ENCODE measurements at regions not wholly inside any gene's neighbourhood (a gene's known extent, or its start where the extent isn't known, plus 50 kb on each side); places are given as distances from the start of the nearest gene placed in this dataset.

DNA sequence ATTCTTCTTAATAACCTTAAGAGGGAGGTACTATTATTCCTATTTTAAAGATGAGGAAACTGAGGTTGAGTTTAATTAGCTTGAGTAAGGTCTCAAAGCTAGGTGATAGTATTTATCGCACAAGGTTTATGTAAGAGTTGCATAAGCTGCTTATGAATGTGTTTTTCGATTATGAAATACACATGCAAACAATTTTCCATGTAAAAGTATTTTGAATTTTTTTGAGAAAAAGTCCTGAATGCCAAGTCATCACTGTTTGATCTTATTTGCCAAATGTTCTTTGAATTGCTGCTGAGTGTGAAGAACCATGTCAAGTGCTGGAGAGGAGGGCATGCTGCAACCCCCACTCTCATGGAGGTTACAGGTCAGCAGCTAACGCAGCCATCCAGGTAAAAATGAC is 174.4 kb downstream of the CARTPT start:
- no peaks in the 10 kb centered on the region for H3K4me1 Mint-ChIP-seq (ENCODE audit: low read depth)
- peaks cover 30% of the 10 kb centered on the region for H3K27me3 Mint-ChIP-seq
- H3K4me3 Mint-ChIP-seq = no peak overlapping the region
- H3K36me3 Mint-ChIP-seq (ENCODE audit: low read depth) = no peaks in the 10 kb centered on the region
- no peak overlapping the region for H3K27ac Mint-ChIP-seq
- no peak for DNase-seq
- H3K9me3 Mint-ChIP-seq = no peaks in the 10 kb centered on the region

DNA sequence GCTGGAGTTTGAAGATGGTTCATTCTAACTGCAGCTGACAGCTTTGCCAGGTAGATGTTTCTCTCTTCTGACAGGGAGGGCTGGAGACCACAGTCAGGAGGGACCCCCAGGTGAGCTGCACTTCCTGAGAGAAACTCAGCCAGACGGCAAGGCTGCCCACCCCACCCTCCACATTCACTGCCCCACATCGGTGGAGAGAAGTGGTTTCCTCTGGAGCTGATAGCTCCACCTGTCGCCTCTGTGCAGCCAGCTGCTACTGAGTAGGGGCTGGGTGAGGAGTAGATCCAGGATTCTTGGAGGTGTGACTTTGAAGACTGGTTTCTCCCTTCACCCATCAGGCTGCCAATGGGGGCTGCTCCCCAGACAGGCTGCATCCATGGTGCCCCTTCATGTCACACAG is 175.0 kb downstream of the CARTPT start:
- Mint-ChIP-seq H3K27ac (no peak overlapping the region), H3K9me3 (no peaks in the 10 kb centered on the region), H3K36me3 (ENCODE audit: low read depth) (no peaks in the 10 kb centered on the region), H3K27me3 (peaks cover 30% of the 10 kb centered on the region), H3K4me3 (no peak overlapping the region), H3K4me1 (ENCODE audit: low read depth) (no peaks in the 10 kb centered on the region)
- DNase-seq = no peak

DNA sequence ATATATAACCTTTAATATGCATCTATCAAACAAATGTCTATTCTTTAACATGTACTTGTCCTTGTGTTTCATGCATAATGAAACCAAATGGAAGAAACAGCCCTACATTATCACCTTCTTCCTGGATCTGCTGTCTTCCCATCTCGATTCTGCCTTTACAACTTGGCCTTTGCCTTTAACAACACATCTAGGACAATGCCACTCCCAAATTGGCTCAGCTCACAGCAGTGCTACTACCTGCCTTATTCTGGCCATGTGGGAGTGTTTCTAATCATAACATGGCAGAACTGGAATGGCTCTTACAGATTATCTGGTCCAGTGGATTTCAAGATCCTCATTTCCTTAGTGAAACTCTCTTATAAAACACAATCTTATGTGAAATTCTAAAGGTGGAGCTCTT is 176.5 kb downstream of the CARTPT start:
- DNase-seq = no peak
- Mint-ChIP-seq H3K36me3 (ENCODE audit: low read depth) (no peaks in the 10 kb centered on the region), H3K9me3 (no peaks in the 10 kb centered on the region), H3K27ac (no peak overlapping the region), H3K27me3 (peaks cover 23% of the 10 kb centered on the region), H3K4me3 (no peak overlapping the region), H3K4me1 (ENCODE audit: low read depth) (no peaks in the 10 kb centered on the region)

DNA sequence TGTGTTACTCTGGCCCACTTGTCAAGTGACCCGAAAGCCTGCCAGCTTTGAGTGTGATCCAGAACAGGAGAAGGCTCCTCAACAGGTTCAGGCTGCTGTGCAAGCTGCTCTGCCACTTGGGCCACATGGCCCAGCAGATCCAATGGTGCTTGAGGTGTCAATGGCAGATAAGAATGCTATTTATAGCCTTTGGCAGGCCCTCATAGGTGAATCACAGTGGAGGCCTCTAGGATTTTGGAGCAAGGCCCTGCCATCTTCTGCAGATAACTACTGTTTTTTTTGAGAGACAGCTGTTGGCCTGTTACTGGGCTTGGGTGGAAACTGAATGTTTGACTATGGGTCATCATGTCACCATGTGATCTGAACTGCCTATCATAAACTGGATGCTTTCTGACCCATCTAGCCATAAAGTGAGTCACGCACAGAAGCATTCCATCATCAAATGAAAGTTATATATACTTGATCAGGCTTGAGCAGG is 180.8 kb downstream of the CARTPT start:
- H3K27ac Mint-ChIP-seq = no peak overlapping the region

DNA sequence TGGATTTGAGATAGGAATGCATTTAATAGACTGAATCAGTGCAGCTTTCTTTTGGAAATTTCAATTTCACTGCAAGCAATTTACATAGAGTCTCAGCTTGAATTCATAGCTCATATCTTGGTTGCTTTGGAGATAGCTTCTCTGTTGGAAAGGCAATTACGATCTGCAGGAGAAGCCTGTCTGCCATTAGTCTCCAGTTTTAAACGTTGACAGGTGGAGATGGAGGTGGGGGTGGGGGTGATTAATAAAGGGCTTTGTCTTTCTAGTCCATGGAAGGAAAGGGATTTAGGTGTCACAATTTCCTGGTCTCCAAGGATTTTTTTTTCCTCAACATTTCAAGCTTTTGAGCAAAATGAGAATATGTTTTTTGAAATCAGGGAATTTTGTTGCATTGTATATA is 184.7 kb downstream of the CARTPT start:
- Mint-ChIP-seq H3K4me3 (no peak overlapping the region), H3K4me1 (ENCODE audit: low read depth) (no peaks in the 10 kb centered on the region), H3K27ac (no peak overlapping the region), H3K36me3 (ENCODE audit: low read depth) (no peaks in the 10 kb centered on the region), H3K9me3 (no peaks in the 10 kb centered on the region), H3K27me3 (peaks cover 32% of the 10 kb centered on the region)
- DNase-seq = no peak

More for the DNA sequence above, 180.8 kb downstream of the CARTPT start:
- Mint-ChIP-seq H3K9me3 (no peaks in the 10 kb centered on the region), H3K36me3 (ENCODE audit: low read depth) (no peaks in the 10 kb centered on the region), H3K27me3 (peaks cover 14% of the 10 kb centered on the region), H3K4me1 (ENCODE audit: low read depth) (no peaks in the 10 kb centered on the region), H3K4me3 (no peak overlapping the region)
- DNase-seq = no peak

DNA sequence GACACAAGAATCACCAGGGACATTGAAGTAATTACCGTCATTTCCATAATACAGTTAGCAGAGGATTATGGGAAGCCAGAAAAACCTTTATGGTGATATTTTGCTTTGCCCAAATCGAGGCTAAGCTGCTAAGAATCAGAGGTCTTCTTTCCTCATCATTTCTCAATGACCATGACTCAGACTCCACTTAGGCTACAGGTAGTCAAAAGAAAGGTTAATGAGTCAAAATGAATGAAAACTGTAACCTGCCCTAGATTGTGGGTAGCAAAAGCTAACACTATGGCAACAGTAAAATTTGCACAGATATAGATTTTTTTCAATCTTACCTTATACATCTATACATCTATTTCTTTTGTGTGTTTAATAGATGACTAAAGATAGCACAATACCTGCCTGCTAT is 185.8 kb downstream of the CARTPT start:
- Mint-ChIP-seq H3K27me3 (peaks cover 32% of the 10 kb centered on the region), H3K4me1 (ENCODE audit: low read depth) (no peaks in the 10 kb centered on the region), H3K27ac (no peak overlapping the region), H3K36me3 (ENCODE audit: low read depth) (no peaks in the 10 kb centered on the region), H3K9me3 (no peaks in the 10 kb centered on the region), H3K4me3 (no peak overlapping the region)
- DNase-seq = no peak

DNA sequence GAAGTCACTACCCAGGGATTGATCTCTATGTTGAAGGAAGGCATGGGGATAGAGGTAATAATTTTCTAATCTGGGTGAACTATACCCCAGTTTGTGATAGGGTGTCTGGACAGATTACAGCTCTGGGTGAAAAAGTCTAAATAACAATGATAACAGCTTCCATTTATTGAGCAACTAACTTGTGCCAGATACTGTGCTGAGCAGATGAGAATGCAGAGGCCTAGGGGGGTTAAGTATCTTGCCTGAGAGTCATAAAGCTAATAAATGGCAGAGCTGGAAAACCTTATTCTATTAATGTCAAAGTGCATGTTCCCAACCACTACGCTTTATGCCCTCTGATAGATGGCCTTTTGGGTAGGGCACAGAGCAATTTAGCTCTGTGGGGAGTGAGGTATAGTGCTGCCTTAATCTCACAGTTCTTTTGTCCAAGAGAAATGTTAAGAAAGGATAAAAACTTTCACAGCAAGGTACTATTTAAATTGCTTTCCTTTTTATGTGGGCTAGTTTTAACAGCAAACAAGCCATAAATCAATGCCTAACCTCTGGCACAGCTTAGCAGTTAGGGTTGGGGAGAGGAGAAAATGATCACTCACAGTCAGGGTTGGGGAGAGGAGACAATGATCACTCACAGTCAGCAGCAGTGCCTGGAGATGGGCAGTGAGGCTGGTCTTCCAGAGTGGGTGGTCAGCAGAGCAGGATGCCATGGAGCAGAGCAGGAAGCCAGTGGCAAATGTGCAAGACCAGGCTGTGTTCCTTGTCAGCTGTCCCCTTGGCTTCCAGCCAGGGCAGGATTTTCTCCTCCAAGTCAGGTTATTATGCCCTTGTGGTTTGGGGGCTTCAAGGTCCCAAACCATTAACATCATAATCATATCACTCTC is 187.0 kb downstream of the CARTPT start:
- no peak for DNase-seq
- H3K9me3 Mint-ChIP-seq = no peaks in the 10 kb centered on the region
- H3K4me3 Mint-ChIP-seq = no peak overlapping the region
- H3K36me3 Mint-ChIP-seq (ENCODE audit: low read depth) = no peaks in the 10 kb centered on the region
- peaks cover 29% of the 10 kb centered on the region for H3K27me3 Mint-ChIP-seq
- H3K27ac Mint-ChIP-seq = no peak overlapping the region
- no peaks in the 10 kb centered on the region for H3K4me1 Mint-ChIP-seq (ENCODE audit: low read depth)

DNA sequence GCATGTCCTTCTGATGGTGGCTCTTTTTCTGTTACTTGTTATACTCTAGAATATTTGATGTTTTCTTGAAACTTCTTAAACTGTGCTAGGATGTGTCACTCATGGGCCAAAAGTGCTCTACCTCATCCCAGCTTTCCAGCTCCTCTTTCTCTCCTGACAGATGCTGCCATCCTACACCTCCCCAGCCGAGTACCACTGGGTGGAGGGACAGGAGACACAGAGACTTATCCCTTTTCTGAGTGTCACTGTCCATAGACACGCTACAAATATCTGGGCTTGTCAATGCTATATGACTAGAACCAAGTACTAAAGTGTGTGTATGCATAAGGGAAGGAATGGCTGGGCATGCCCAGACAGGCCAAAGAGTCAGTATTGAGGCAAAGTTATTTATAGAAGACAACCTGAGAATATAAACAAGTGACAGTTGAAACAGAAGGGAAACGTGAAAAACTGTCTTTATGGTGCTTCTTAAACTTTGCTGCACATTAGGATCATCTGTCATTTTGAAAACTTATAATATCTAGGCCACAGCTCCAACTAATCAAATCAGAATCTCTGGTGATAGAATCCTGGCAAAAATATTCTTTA is 188.0 kb downstream of the CARTPT start:
- Mint-ChIP-seq H3K36me3 (ENCODE audit: low read depth) (no peaks in the 10 kb centered on the region), H3K27me3 (peaks cover 25% of the 10 kb centered on the region), H3K4me1 (ENCODE audit: low read depth) (no peaks in the 10 kb centered on the region), H3K4me3 (no peak overlapping the region), H3K9me3 (no peaks in the 10 kb centered on the region), H3K27ac (no peak overlapping the region)
- DNase-seq = no peak

DNA sequence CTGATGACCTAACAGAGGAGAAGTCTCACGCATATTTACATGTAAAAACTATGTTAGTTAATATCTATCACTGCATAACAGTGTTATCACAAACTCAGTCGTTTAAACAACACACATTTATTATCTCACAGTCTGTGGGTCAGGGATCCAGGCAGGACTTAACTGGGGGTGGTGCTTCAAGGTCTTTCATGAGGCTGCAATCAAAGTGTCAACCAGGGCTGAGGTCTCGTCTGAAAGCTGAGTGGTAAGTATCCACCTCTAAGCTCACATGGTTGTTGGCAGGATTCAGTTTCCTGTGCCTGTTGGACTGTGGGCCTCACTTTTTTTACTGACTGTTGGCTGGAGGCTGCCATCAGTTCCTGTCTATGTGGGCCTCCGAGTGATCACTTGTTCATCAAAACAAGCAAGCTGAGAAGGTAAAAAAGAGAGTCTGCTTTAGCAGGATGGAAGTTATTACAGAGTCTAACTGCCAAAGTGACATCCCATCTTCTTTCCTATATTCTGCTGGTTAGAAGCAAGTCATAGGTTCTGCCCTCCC is 188.6 kb downstream of the CARTPT start:
- Mint-ChIP-seq H3K27me3 (peaks cover 29% of the 10 kb centered on the region), H3K9me3 (no peaks in the 10 kb centered on the region), H3K27ac (no peak overlapping the region), H3K36me3 (ENCODE audit: low read depth) (no peaks in the 10 kb centered on the region), H3K4me3 (no peak overlapping the region), H3K4me1 (ENCODE audit: low read depth) (no peaks in the 10 kb centered on the region)
- no peak for DNase-seq

DNA sequence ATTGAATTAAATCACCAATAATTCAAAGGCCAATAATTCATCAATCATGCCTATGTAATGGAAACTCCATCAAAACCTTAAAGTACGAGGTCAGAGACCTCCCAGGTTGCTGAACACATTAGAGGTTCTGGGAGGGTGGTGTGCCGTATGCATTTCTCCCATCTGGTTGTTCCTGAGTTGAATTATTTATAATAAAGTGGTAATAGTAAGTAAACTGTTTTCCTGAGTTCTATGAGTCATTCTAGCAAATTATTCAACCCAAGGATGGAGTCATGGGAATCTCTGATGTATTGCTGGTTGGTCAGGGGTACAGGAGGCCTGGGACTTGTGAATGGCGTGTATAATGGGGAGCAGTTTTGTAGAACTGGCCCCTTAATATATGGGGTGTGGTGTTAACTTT is 191.7 kb downstream of the CARTPT start:
- Mint-ChIP-seq H3K36me3 (ENCODE audit: low read depth) (no peaks in the 10 kb centered on the region), H3K4me3 (no peak overlapping the region), H3K9me3 (no peaks in the 10 kb centered on the region), H3K27ac (no peak overlapping the region), H3K4me1 (ENCODE audit: low read depth) (no peaks in the 10 kb centered on the region), H3K27me3 (peaks cover 41% of the 10 kb centered on the region)
- no peak for DNase-seq

DNA sequence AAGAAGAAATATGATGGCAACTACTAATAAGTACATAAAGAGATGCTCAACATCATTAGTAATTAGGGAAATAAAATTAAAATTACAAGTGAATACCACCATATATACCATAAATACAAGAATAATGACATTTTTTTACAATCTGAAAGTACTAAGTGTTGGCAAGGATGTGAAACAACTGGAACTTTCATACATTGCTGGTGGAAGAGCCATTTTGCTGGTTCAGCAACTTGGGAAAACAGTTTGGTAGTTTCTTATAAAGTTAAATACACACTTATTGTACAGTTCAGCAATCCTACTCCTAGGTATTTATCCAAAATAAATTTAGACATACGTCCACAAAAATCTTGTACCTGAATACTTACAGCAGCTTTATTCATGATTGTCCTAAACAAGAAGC is 192.9 kb downstream of the CARTPT start:
- no peak for DNase-seq
- H3K36me3 Mint-ChIP-seq (ENCODE audit: low read depth) = no peaks in the 10 kb centered on the region
- H3K9me3 Mint-ChIP-seq = peaks cover 4% of the 10 kb centered on the region
- no peak overlapping the region for H3K4me3 Mint-ChIP-seq
- H3K27me3 Mint-ChIP-seq = peaks cover 41% of the 10 kb centered on the region
- H3K4me1 Mint-ChIP-seq (ENCODE audit: low read depth) = no peaks in the 10 kb centered on the region
- no peak overlapping the region for H3K27ac Mint-ChIP-seq

DNA sequence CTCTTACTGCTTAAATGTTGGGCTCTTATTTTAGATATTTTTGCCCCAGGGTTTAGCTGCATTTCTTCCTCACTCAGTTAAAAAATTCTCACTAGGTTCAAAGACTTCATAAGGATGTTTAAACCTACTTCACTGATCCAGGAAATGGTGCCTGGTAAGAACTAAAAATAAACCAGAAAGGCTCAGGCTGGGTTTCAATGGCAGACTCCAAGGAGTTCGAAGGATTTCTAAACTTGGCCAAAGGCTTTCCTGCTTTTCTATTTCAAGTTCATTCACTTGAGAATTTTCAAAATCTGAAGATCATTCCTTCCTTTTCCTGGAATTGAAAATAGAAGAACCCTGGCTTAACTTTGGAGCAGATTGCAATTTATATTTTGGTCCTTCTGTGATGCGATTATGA is 193.0 kb upstream of the MAP1B start:
- no peaks in the 10 kb centered on the region for H3K4me1 Mint-ChIP-seq (ENCODE audit: low read depth)
- H3K9me3 Mint-ChIP-seq = peaks cover 12% of the 10 kb centered on the region
- no peak for DNase-seq
- H3K36me3 Mint-ChIP-seq (ENCODE audit: low read depth) = no peaks in the 10 kb centered on the region
- H3K27ac Mint-ChIP-seq = no peak overlapping the region
- peaks cover 32% of the 10 kb centered on the region for H3K27me3 Mint-ChIP-seq
- no peak overlapping the region for H3K4me3 Mint-ChIP-seq

DNA sequence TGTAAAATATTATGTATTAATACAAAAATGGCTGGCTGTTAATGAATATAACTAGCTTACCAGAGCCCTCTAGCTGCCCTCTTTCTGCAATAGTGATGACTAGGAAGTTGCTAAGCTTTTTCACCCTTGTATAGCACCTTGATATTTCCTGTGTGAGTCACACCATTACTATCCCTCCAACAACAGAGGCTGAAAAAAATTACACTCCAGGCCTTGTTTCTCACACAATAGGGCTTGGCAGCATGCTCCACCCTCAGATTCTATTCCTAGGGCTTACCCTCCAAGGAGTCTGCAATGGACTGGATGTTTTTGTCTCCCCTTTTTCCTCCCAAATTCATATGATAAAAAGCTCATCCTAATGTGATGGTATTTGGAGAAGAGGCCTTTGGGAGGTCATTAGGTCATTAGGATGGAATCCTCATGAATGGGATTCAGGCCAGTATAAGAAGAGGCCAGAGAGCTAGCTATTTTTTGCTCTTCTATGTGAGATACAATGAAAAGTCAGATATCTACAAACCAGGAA is 184.6 kb upstream of the MAP1B start:
- Mint-ChIP-seq H3K4me1 (ENCODE audit: low read depth) (no peaks in the 10 kb centered on the region), H3K9me3 (peaks cover 10% of the 10 kb centered on the region), H3K27me3 (peaks cover 12% of the 10 kb centered on the region), H3K4me3 (no peak overlapping the region), H3K27ac (no peak overlapping the region), H3K36me3 (ENCODE audit: low read depth) (no peaks in the 10 kb centered on the region)
- DNase-seq = no peak

DNA sequence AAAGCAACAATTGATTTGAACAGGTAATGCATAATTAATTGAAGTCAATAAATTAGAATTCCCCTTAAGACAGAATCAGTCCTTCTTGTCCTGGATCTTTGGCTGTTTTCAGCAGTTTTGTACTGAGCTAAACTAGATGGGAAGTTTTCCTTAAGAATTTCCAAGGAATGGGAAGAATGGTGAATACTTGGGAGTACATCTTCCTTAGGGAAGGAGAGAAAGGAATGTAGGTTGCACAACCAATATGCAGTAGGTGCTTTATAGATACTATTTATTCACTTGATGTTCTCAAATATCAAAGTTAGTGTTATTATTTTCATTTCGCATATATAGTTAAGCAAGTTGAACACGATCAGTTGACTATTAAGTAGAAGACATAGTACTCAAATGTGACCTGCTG is 183.5 kb upstream of the MAP1B start:
- Mint-ChIP-seq H3K27me3 (peaks cover 12% of the 10 kb centered on the region), H3K9me3 (peaks cover 11% of the 10 kb centered on the region), H3K4me3 (no peak overlapping the region), H3K36me3 (ENCODE audit: low read depth) (no peaks in the 10 kb centered on the region), H3K27ac (no peak overlapping the region), H3K4me1 (ENCODE audit: low read depth) (no peaks in the 10 kb centered on the region)
- DNase-seq = no peak

DNA sequence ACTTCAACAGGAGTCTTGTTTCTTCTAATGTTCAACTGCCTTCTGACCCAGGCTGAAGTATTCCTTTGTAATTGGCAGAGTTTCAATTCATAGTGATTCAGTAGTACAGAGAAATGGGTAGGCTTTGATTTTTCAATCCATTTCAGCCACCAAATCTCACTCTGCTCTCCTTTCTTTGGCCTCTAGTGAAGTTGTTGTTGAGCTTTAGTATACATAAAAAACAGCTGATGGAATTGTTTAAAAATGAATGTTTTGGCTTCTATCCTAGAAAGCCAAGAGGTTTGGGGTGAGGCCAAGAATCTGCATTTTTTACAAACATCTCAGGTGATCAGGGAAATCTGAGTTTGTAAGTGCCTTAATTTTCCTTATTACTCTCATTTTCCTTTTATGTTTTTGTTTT is 182.9 kb upstream of the MAP1B start:
- H3K27ac Mint-ChIP-seq = no peak overlapping the region
- peaks cover 15% of the 10 kb centered on the region for H3K27me3 Mint-ChIP-seq
- H3K9me3 Mint-ChIP-seq = peaks cover 9% of the 10 kb centered on the region
- H3K4me1 Mint-ChIP-seq (ENCODE audit: low read depth) = no peaks in the 10 kb centered on the region
- H3K36me3 Mint-ChIP-seq (ENCODE audit: low read depth) = no peaks in the 10 kb centered on the region
- no peak for DNase-seq
- H3K4me3 Mint-ChIP-seq = no peak overlapping the region

Data from activated T-cell treated with anti-CD3 and anti-CD28 coated beads, Interleukin-2, amount 50 U/mL, for 24 hours (primary cell).